SK-N-MC (cell line): ENCODE measurements at regions not wholly inside any gene's neighbourhood (a gene's known extent, or its start where the extent isn't known, plus 50 kb on each side); places are given as distances from the start of the nearest gene placed in this dataset.

ENCODE experiments used
- DNase-seq: peaks from one replicate; pipeline ENCODE4 v3.0.0-alpha.2; 2011; ENCODE audit warnings: low read depth, low spot score
- H3K27ac ChIP-seq: fragments of 200-600 bp; sonication (generic); 2 replicates; pipeline ENCODE4 v1.5.1; 2016; ENCODE audit warnings: mixed run types
- H3K36me3 ChIP-seq: fragments of 200-600 bp; sonication (generic); 2 replicates; pipeline ENCODE4 v1.6.1; 2017; ENCODE audit warnings: antibody characterized with exemption, low read length, mixed read lengths; ENCODE audit not compliant: insufficient read depth
- H3K4me3 ChIP-seq: fragments of 200-600 bp; sonication (generic); 2 replicates; pipeline ENCODE4 v1.5.1; 2016
- H3K9ac ChIP-seq: fragments of 200-600 bp; sonication (generic); 2 replicates; pipeline ENCODE4 v1.8.0; 2017; ENCODE audit warnings: mixed run types, mixed read lengths; ENCODE audit not compliant: insufficient read length
- H3K9me3 ChIP-seq: fragments of 200-600 bp; sonication (generic); 2 replicates; pipeline ENCODE4 v1.6.1; 2017; ENCODE audit warnings: low read depth, mild to moderate bottlenecking, antibody characterized with exemption, low read length, moderate library complexity, mixed read lengths
- EZH2 ChIP-seq: fragments of 200-600 bp; sonication (generic); IDR thresholded peaks from one replicate; pipeline ENCODE4 v1.6.1; 2017; ENCODE audit warnings: antibody characterized with exemption
- FOXP2 ChIP-seq: optimal IDR thresholded peaks from 2 replicates; pipeline ENCODE3; 2011; ENCODE audit warnings: mild to moderate bottlenecking, moderate library complexity; ENCODE audit not compliant: insufficient read depth; ENCODE audit errors: extremely low read length, control extremely low read depth
- POLR2AphosphoS5 ChIP-seq: IDR thresholded peaks from 2 replicates; pipeline ENCODE4 v1.6.1; 2012; ENCODE audit warnings: mild to moderate bottlenecking, low read depth, low read length, borderline replicate concordance

DNA sequence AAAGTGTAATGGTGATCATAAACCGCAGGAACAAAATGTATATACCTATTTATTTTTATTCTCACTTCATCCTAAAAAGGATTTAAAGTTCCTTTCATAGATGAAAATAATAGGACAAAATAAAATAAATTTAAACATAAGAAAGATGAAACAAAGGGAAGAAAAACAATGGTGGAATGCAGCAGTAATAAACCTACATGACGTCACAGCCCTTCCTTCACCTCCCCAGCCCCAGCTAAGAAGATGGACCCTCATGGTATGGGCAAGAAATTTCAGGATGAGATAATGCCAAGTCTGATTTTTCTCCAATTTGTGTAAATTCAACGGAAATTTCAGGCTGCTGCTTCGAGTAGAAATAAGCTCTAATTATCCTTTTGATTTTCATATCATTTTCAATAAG, 381.0 kb downstream of the LRIG3 start:
- Histone ChIP-seq H3K36me3 (no peaks in the 10 kb centered on the region), H3K27ac (no peak overlapping the region), H3K4me3 (no peak overlapping the region), H3K9ac (no peak overlapping the region), H3K9me3 (no peaks in the 10 kb centered on the region)
- no peak for DNase-seq
- no peak for TF ChIP-seq POLR2AphosphoS5

GRCh38 chr12:58540480-58541299, 379.6 kb downstream of the LRIG3 start:
- H3K4me3 ChIP-seq = no peak overlapping the region
- no peak; the same call in 1 of the 2 replicates for TF ChIP-seq POLR2AphosphoS5
- no peak for TF ChIP-seq FOXP2
- no peak for TF ChIP-seq EZH2
- H3K27ac ChIP-seq = peak overlapping the region; percentile 76
- DNase-seq = peak; percentile 74
- no peaks in the 10 kb centered on the region for H3K9me3 ChIP-seq
- H3K9ac ChIP-seq = no peak overlapping the region
- no peaks in the 10 kb centered on the region for H3K36me3 ChIP-seq

DNA sequence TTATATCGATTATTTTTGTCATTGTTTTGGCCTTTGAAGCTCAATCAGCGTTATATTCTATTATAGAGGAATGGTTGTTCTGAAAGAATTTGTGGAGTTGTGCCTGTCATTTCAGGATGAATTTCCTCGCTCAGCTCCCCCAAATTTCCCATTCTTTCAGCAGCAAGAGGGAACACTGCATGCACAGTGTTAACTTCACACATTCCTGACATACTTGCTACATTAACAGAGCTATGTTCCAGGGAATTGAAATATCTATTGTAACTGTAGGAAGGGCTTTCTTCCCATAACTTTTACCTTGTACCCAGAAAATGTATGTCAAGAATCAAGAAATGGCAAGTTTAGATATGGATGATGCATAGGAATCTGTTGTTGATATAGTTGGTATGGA, 379.0 kb downstream of the LRIG3 start:
- no peak for DNase-seq
- Histone ChIP-seq H3K27ac (peak overlapping the region; percentile 76), H3K4me3 (no peak overlapping the region), H3K9me3 (no peaks in the 10 kb centered on the region), H3K9ac (no peak overlapping the region), H3K36me3 (no peaks in the 10 kb centered on the region)
- no peak for TF ChIP-seq POLR2AphosphoS5
- no peak for TF ChIP-seq EZH2
- TF ChIP-seq FOXP2 = no peak

DNA sequence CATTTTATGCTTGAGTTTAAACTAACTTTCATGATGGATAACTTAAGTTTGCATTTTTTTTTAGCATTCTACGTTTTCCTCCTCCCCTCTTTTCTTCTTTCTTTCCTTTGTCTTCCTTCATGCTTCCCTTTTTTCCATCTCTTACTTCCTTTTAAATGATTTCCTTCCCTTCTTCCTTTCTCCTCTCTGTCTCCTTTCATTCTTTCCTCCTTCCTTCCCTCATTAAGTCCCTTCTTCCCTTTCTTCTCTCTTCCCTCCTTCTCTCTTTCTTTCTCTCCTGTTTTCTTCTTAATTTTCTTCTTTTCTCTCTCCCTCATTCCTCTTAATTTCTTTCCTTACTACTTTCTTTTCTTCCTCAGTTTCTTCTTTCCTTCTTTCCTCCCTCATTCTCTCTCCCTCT, 376.0 kb downstream of the LRIG3 start:
- H3K9me3 ChIP-seq = no peaks in the 10 kb centered on the region
- H3K27ac ChIP-seq = no peak overlapping the region
- H3K36me3 ChIP-seq = no peaks in the 10 kb centered on the region
- no peak for DNase-seq
- H3K9ac ChIP-seq = no peak overlapping the region
- TF ChIP-seq POLR2AphosphoS5 = no peak
- no peak for TF ChIP-seq EZH2
- TF ChIP-seq FOXP2 = no peak
- H3K4me3 ChIP-seq = no peak overlapping the region

GRCh38 chr12:58547217-58547616, 373.1 kb downstream of the LRIG3 start:
- Histone ChIP-seq H3K9me3 (no peaks in the 10 kb centered on the region), H3K27ac (no peak overlapping the region), H3K4me3 (no peak overlapping the region), H3K9ac (no peak overlapping the region), H3K36me3 (no peaks in the 10 kb centered on the region)
- no peak for DNase-seq
- TF ChIP-seq EZH2 (no peak), POLR2AphosphoS5 (no peak), FOXP2 (no peak)

DNA sequence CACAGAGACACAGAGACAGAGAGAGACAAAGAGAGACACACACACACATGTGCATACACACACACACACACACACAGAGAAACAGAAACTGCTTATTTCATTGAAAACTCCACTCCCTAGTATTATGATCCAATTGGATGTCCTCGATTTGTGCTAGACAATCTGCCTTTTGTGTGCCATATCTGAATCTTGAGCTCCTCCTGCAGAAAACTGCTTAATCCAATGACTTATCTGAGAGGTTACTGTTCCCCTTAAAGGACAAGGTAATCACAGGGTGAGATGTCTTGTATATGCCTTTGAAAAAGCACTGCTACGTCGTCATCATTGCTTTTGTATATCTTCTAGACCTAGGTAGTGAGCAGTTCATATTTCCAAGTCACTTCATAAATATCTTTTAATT, 371.5 kb downstream of the LRIG3 start:
- TF ChIP-seq POLR2AphosphoS5 (no peak), EZH2 (no peak), FOXP2 (no peak)
- no peaks in the 10 kb centered on the region for H3K36me3 ChIP-seq
- no peak for DNase-seq
- H3K9me3 ChIP-seq = no peaks in the 10 kb centered on the region
- no peak overlapping the region for H3K4me3 ChIP-seq
- no peak overlapping the region for H3K27ac ChIP-seq
- no peak overlapping the region for H3K9ac ChIP-seq

DNA sequence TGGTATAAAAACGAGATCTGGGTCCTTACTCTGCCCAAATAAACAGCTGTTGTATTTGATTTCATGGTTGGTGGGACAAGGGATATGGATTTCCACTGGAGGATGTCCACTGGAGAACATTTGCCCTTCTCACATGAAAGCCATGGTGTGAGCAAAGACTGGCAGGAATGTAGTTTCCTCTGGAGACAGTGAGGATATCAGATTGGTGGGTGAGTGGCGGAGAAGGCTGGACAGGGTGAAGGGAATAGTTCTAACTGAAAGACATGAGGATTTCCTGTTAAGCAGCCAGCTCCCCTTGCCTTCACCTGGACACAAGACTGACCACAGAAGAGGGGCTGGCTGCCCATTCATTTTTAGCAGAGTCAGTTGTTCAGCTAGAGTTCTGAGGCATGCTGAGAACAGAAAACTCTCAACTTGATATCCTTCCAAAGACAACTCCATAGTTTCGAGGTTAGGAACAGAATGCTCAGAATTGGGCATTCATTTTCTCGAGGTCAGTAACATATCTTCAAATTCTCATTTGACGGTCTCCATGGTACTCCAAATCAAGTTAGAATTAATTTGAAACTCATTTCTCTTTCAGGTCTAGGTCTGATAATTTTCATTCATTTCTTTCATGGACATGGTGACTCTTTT, 365.7 kb downstream of the LRIG3 start:
- no peak overlapping the region for H3K27ac ChIP-seq
- no peak for DNase-seq
- H3K4me3 ChIP-seq = no peak overlapping the region
- no peak overlapping the region for H3K9ac ChIP-seq
- TF ChIP-seq POLR2AphosphoS5 = no peak
- TF ChIP-seq EZH2 = no peak
- no peak for TF ChIP-seq FOXP2
- no peaks in the 10 kb centered on the region for H3K9me3 ChIP-seq
- no peaks in the 10 kb centered on the region for H3K36me3 ChIP-seq

GRCh38 chr12:58557171-58557570, 363.1 kb downstream of the LRIG3 start:
- Histone ChIP-seq H3K36me3 (no peaks in the 10 kb centered on the region), H3K4me3 (no peak overlapping the region), H3K9me3 (no peaks in the 10 kb centered on the region), H3K9ac (no peak overlapping the region), H3K27ac (no peak overlapping the region)
- no peak for TF ChIP-seq EZH2
- no peak for TF ChIP-seq POLR2AphosphoS5
- no peak for TF ChIP-seq FOXP2
- no peak for DNase-seq
